GM12875 (cell line): ENCODE measurements at regions not wholly inside any gene's neighbourhood (a gene's known extent, or its start where the extent isn't known, plus 50 kb on each side); places are given as distances from the start of the nearest gene placed in this dataset.

Source experiments
- H3K4me3 ChIP-seq: one replicate; pipeline ENCODE4 v1.5.1; 2011; ENCODE audit warnings: low read depth, low read length, control low read depth
- TF ChIP-seq, protein P1 (sequence below): IDR thresholded peaks from 2 replicates; pipeline ENCODE4 v1.5.1; 2011; ENCODE audit warnings: low read depth, mild to moderate bottlenecking, control low read depth, inconsistent platforms, low read length, moderate library complexity, borderline replicate concordance; ENCODE audit not compliant: insufficient read depth

DNA sequence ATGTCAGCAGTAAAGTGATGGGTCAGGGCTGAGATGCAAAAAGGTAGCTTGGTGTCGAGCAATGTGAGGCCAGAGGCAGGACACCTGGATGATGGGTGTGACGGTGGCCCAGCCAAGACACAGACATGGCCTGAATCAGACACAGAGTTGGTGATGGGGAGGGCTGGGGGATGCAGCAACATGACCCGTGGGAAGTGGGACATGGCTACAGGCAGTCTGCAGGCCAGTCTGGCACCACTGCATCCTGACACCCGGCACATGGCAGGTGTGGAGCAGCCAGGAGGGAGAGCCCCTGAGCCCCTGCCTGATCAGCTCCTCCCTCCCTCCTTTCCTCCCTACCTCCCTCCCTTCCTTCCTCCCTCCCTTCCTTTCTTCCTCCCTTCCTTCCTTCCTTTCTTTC, 114.8 kb upstream of the WDR11 start:
- TF ChIP-seq, protein P1, sequence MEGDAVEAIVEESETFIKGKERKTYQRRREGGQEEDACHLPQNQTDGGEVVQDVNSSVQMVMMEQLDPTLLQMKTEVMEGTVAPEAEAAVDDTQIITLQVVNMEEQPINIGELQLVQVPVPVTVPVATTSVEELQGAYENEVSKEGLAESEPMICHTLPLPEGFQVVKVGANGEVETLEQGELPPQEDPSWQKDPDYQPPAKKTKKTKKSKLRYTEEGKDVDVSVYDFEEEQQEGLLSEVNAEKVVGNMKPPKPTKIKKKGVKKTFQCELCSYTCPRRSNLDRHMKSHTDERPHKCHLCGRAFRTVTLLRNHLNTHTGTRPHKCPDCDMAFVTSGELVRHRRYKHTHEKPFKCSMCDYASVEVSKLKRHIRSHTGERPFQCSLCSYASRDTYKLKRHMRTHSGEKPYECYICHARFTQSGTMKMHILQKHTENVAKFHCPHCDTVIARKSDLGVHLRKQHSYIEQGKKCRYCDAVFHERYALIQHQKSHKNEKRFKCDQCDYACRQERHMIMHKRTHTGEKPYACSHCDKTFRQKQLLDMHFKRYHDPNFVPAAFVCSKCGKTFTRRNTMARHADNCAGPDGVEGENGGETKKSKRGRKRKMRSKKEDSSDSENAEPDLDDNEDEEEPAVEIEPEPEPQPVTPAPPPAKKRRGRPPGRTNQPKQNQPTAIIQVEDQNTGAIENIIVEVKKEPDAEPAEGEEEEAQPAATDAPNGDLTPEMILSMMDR, result no peak
- H3K4me3 ChIP-seq, result no peak overlapping the region

DNA sequence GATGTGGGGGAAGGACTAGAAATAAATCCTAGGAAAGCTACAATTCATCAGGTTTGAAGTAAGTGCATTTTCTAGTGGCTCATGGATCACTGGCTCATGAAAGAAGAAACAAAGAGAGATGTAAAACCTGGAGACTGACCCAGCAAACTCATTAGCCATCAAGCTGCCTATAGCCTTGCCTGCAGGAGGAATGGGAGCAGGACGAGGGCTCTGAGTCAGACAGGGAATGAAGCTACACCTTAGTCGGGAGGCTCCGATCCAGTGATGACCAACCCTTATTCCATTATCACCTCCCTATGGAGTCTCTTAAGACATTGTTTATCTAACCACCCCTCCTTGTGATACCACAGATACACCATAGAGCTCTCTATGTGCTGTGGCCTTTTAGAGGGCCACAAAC, 112.5 kb upstream of the WDR11 start:
- TF ChIP-seq, protein P1, result no peak
- H3K4me3 ChIP-seq, result no peak overlapping the region

DNA sequence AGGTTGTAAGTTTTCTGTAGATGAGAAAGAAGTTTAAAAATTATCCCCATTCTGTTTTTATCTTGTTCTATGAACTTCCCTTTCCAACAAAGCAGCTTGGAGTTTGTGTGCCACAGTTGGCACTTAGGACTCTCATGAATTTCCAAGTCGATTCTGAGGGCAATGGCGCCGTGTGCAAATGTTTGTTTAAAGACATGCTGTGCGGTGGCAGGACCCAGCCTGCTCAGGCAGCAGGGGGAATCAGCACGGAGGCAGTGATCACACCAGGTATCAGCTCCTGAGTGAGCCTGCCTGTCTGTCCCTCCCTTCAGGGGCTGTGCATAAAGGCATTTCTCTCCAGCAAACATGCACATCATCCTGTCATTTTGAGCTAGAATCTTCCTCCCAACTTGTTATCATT, 109.8 kb upstream of the WDR11 start:
- H3K4me3 ChIP-seq, result no peak overlapping the region
- TF ChIP-seq, protein P1, result no peak

DNA sequence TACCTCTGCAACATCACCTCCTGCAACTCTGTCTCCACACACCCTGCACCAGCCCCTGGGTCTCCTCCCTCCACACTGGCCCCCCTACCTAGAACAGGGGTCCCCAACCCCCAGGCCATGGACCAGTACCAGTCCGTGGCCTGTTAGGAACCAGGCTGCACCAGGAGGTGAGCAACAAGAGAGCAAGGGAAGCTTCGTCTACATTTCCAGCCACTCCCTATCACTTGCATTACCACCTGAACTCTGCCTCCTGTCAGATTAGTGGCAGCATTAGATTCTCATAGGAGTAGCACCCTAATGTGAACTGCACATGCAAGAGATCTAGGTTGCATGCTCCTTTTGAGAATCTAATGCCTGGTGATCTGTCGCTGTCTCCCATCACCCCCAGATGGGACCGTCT, 108.8 kb upstream of the WDR11 start:
- TF ChIP-seq, protein P1, result no peak
- no peak overlapping the region for H3K4me3 ChIP-seq

DNA sequence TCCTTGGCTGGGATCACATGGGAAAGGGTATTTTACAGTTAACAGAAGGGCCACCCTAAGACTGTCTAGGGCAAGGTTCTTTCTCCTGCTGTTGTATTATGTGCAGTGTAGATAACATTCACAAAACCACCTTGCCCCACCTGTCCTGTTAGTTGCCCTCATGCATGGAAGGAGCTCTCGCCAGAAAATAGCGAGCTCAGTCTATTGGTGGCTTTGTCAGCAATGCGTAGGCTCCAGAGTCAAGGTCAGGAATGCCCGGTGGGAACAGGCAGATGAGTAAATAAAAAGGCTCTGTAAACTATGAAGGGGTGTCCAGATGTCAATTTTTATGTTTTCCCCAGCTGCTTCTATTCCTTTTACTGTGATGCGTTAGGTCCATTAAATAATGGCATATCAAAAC, 107.1 kb upstream of the WDR11 start:
- TF ChIP-seq, protein P1, result no peak
- no peak overlapping the region for H3K4me3 ChIP-seq

DNA sequence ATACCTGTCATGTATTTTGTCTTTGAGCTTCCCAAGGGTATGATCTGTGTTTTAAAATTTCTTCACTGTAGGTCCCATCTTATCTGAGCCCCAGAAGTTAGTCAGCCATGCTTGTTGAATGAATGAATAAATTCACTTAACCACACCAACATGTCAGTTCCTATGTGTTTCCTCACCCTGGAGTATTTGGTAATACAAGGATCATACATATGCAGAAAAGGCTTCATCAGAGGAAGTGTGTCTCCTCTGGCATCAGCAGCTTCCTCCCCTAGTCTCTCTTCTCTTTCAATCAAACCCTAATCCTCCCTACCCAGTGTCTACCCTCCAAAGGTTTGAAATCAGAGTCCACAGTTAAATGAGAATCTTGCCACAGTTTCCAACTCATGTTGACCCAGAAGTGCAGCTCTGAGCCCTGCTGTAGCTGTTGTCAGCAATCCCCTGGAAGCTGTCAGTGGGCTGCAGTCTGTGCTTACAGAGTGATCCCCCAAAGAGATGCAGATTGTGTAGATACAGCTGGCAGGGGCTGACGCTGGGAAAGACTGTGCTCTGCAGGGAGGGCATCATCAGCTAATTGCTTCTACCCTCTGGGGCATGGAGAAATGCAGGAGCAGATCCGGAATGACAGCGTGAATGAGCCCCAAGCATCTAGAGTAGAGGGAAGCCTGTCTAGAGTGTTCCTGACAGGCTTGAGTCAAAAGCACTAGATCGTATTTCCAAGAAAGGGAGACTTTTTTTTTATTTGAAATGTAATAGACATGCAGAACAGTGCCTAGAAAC, 105.0 kb upstream of the WDR11 start:
- no peak overlapping the region for H3K4me3 ChIP-seq
- TF ChIP-seq, protein P1, result no peak

DNA sequence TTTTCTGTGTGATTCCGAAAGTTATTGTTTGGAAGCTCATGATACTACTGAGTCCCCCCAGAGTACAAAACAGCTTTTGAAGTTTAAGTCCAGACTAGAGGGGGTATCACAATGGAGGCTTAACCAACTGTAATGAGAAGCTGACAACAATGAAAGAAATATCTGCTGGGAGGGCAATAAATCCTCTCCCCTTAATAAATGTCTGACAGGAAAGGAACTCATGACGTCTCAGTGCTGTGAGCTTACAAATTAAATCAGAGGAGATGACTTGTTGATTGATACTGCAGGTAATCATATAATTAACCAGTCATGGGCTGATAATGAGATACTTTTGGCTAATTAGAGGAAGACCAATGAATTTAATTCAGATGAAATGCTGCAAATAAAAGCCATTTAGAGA, 102.6 kb upstream of the WDR11 start:
- TF ChIP-seq, protein P1, result no peak
- H3K4me3 ChIP-seq, result no peak overlapping the region
